Lower leg skin (tissue), 3 donors: ENCODE measurements at regions not wholly inside any gene's neighbourhood (a gene's known extent, or its start where the extent isn't known, plus 50 kb on each side); places are given as distances from the start of the nearest gene placed in this dataset.

ENCODE experiments used
- CTCF ChIP-seq, 3 donors: fragments of 450-650 bp; IDR thresholded peaks; one replicate each; pipeline ENCODE4 v1.5.1; 2016; ENCODE audit warnings: antibody characterized with exemption in 3 of 3, mild to moderate bottlenecking in 3 of 3, moderate library complexity in 2 of 3
- POLR2A ChIP-seq, 2 donors: fragments of 450-650 bp; IDR thresholded peaks; one replicate each; pipeline ENCODE4 v1.6.1; 2016 to 2017; ENCODE audit warnings: antibody characterized with exemption in 2 of 2, mild to moderate bottlenecking in 1 of 2, moderate library complexity in 1 of 2

GRCh38 chr6:76420094-76420493, 347.6 kb upstream of the IMPG1 start:
- TF ChIP-seq POLR2A (IDR thresholded peaks at IDR 0.05) = no peak
- TF ChIP-seq CTCF (IDR thresholded peaks at IDR 0.05) = no peak
